IMR-90 (cell line): ENCODE measurements at regions not wholly inside any gene's neighbourhood (a gene's known extent, or its start where the extent isn't known, plus 50 kb on each side); places are given as distances from the start of the nearest gene placed in this dataset.

Experiments
- ATAC-seq: fragments of 200-7000 bp; cut with Tn5 transposase; 2 replicates; pipeline ENCODE4 v1.9.1; 2020; ENCODE audit warnings: low read depth, mild to moderate bottlenecking, moderate library complexity
- BruUV-seq: library from RNA; stranded (reverse); fragments of 400-500 nt; replicated peaks from 2 replicates; lab custom pipeline; 2021; lab: Mats Ljungman, UMichigan
- CTCF ChIA-PET: fragments of 300-600 bp; formaldehyde crosslinking; extraction: SDS; loops from one replicate; lab custom pipeline; 2021; ENCODE audit warnings: antibody characterized with exemption; lab: Yijun Ruan, JAX
- POLR2A ChIA-PET: fragments of 300-600 bp; sonication (Branson Sonifier 250); formaldehyde crosslinking; loops from one replicate; lab custom pipeline; 2022; ENCODE audit warnings: antibody characterized with exemption; ENCODE audit not compliant: unreplicated experiment; lab: Charles Lee
- DNase-seq: peaks from one replicate; pipeline ENCODE4 v3.0.0; 2013
- H2AFZ ChIP-seq: replicated peaks from 2 replicates; pipeline ENCODE3; 2013; ENCODE audit warnings: low read length, mild to moderate bottlenecking; ENCODE audit not compliant: poor library complexity
- H2AK5ac ChIP-seq: 2 replicates; pipeline ENCODE4 v1.6.1; 2013; ENCODE audit warnings: low read depth, low read length, inconsistent platforms
- H2AK9ac ChIP-seq: replicated peaks from 2 replicates; pipeline ENCODE3; 2013; ENCODE audit warnings: mild to moderate bottlenecking, low read depth, low read length, moderate library complexity; ENCODE audit not compliant: poor library complexity
- H2BK120ac ChIP-seq: 2 replicates; pipeline ENCODE4 v1.6.1; 2013; ENCODE audit warnings: low read depth, low read length, inconsistent platforms
- H2BK15ac ChIP-seq: 3 replicates; pipeline ENCODE4 v1.6.1; 2013; ENCODE audit warnings: low read depth, low read length, inconsistent platforms
- H2BK20ac ChIP-seq: 2 replicates; pipeline ENCODE4 v1.6.1; 2013; ENCODE audit warnings: low read depth, mild to moderate bottlenecking, inconsistent platforms, low read length, moderate library complexity
- H2BK5ac ChIP-seq: 2 replicates; pipeline ENCODE4 v1.6.1; 2013; ENCODE audit warnings: mild to moderate bottlenecking, low read depth, low read length, inconsistent platforms; ENCODE audit not compliant: poor library complexity, severe bottlenecking
- H3K14ac ChIP-seq: replicated peaks from 2 replicates; pipeline ENCODE4 v1.6.1; 2013; ENCODE audit warnings: low read depth, low read length, inconsistent platforms
- H3K18ac ChIP-seq: 2 replicates; pipeline ENCODE4 v1.6.1; 2013; ENCODE audit warnings: low read depth, low read length, control low read depth
- H3K23ac ChIP-seq: 2 replicates; pipeline ENCODE4 v1.6.1; 2013; ENCODE audit warnings: low read depth, low read length, inconsistent platforms
- H3K27ac ChIP-seq: 2 replicates; pipeline ENCODE4 v1.5.1; 2013; ENCODE audit warnings: mild to moderate bottlenecking, control low read depth, low read length; ENCODE audit not compliant: insufficient read depth
- H3K27me3 ChIP-seq: 2 replicates; pipeline ENCODE4 v1.6.1; 2013; ENCODE audit warnings: low read length; ENCODE audit not compliant: control insufficient read depth, insufficient read depth
- H3K36me3 ChIP-seq: 2 replicates; pipeline ENCODE4 v1.6.1; 2013; ENCODE audit warnings: low read length, mixed read lengths; ENCODE audit not compliant: control insufficient read depth, insufficient read depth
- H3K4ac ChIP-seq: 2 replicates; pipeline ENCODE4 v1.6.1; 2013; ENCODE audit warnings: low read depth, low read length, inconsistent platforms
- H3K4me1 ChIP-seq: 2 replicates; pipeline ENCODE4 v1.6.1; 2013; ENCODE audit warnings: low read length, mixed read lengths; ENCODE audit not compliant: control insufficient read depth, insufficient read depth
- H3K4me2 ChIP-seq: 2 replicates; pipeline ENCODE4 v1.6.1; 2013; ENCODE audit warnings: low read depth, mild to moderate bottlenecking, control low read depth, low read length, moderate library complexity
- H3K4me3 ChIP-seq: 2 replicates; pipeline ENCODE4 v1.5.1; 2013; ENCODE audit warnings: low read depth, mild to moderate bottlenecking, control low read depth, low read length, moderate library complexity; ENCODE audit not compliant: insufficient read depth
- H3K56ac ChIP-seq: 2 replicates; pipeline ENCODE4 v1.6.1; 2013; ENCODE audit warnings: low read length, inconsistent platforms; ENCODE audit not compliant: insufficient read depth; ENCODE audit errors: extremely low read depth
- H3K79me1 ChIP-seq, 2 experiments: 2 replicates each; pipeline ENCODE4 v1.6.1; 2013; ENCODE audit warnings: low read length in 2 of 2, inconsistent platforms in 1 of 2, low read depth in 1 of 2
- H3K9ac ChIP-seq: 2 replicates; pipeline ENCODE4 v1.6.1; 2013; ENCODE audit warnings: low read depth, low read length, control low read depth
- H3K9me1 ChIP-seq: 2 replicates; pipeline ENCODE4 v1.6.1; 2013; ENCODE audit warnings: low read length, inconsistent platforms; ENCODE audit not compliant: insufficient read depth
- H3K9me3 ChIP-seq: 2 replicates; pipeline ENCODE4 v1.6.1; 2013; ENCODE audit warnings: low read length; ENCODE audit not compliant: control insufficient read depth, insufficient read depth
- H4K20me1 ChIP-seq: 2 replicates; pipeline ENCODE4 v1.6.1; 2013; ENCODE audit warnings: low read length, inconsistent platforms; ENCODE audit not compliant: insufficient read depth
- H4K5ac ChIP-seq: 2 replicates; pipeline ENCODE4 v1.6.1; 2013; ENCODE audit warnings: mild to moderate bottlenecking, low read depth, low read length, control low read depth
- H4K8ac ChIP-seq, 2 experiments: 2 replicates each; pipeline ENCODE4 v1.6.1; 2013; ENCODE audit warnings: low read depth in 2 of 2, low read length in 2 of 2, control low read depth in 1 of 2, inconsistent platforms in 1 of 2
- H4K91ac ChIP-seq: 2 replicates; pipeline ENCODE4 v1.6.1; 2013; ENCODE audit warnings: low read depth, low read length, inconsistent platforms; ENCODE audit not compliant: insufficient read depth
- BHLHE40 ChIP-seq: fragments of 150-350 bp; IDR thresholded peaks from 2 replicates; pipeline ENCODE4 v1.6.1; 2016; ENCODE audit warnings: mild to moderate bottlenecking, low read depth, low read length
- CEBPB ChIP-seq: IDR thresholded peaks from 2 replicates; pipeline ENCODE4 v1.6.1; 2012; ENCODE audit warnings: low read depth, low read length, improper control_type of control experiment
- ELK1 ChIP-seq: fragments of 150-350 bp; IDR thresholded peaks from 2 replicates; pipeline ENCODE4 v1.6.1; 2016; ENCODE audit warnings: low read depth, mild to moderate bottlenecking, low read length, moderate library complexity, borderline replicate concordance
- MAFK ChIP-seq: IDR thresholded peaks from 2 replicates; pipeline ENCODE4 v1.6.1; 2012; ENCODE audit warnings: low read depth, low read length, improper control_type of control experiment
- NFE2L2 ChIP-seq: fragments of 150-350 bp; IDR thresholded peaks from 2 replicates; pipeline ENCODE4 v1.6.1; 2016; ENCODE audit warnings: low read depth, mild to moderate bottlenecking, low read length
- POLR2A ChIP-seq: IDR thresholded peaks from 2 replicates; pipeline ENCODE4 v1.6.1; 2012; ENCODE audit warnings: mild to moderate bottlenecking, low read depth, low read length
- RFX5 ChIP-seq: IDR thresholded peaks from 2 replicates; pipeline ENCODE4 v1.8.0; 2012; ENCODE audit warnings: low read depth, mild to moderate bottlenecking, low read length, moderate library complexity
- SMC3 ChIP-seq: fragments of 150-350 bp; IDR thresholded peaks from 2 replicates; pipeline ENCODE4 v1.6.1; 2016; ENCODE audit warnings: low read depth, mild to moderate bottlenecking, antibody characterized with exemption, low read length, moderate library complexity
- USF2 ChIP-seq: fragments of 150-350 bp; IDR thresholded peaks from 2 replicates; pipeline ENCODE4 v1.6.1; 2017; ENCODE audit warnings: mild to moderate bottlenecking, antibody characterized with exemption, low read length, low read depth
- whole genome bisulfite sequencing, 2 experiments: methylation state at CpG; one replicate each; pipeline versions ENCODE4 v1.1.5 to v1.1.7; 2013; ENCODE audit warnings: missing lambda C conversion rate in 2 of 2; ENCODE audit not compliant: insufficient read length in 1 of 2; ENCODE audit errors: extremely low coverage in 2 of 2; 5-methylcytosine and 5-hydroxymethylcytosine counted together
- dilution Hi-C: fragments of 300-500 bp; cut with HindIII; formaldehyde crosslinking; loops from one replicate; pipeline ENCODE4 v1.14.3; 2018; ENCODE audit warnings: low sequenced_read_pairs; ENCODE audit not compliant: unreplicated experiment
- in situ Hi-C: fragments of 300-500 bp; cut with MboI; formaldehyde crosslinking; loops from 3 replicates; pipeline ENCODE4 v1.14.3; 2019; ENCODE audit warnings: low sequenced_read_pairs, inconsistent platforms, mixed read lengths
- intact Hi-C: fragments of 100-400 bp; cut with micrococcal nuclease; formaldehyde crosslinking; loops from 2 replicates; pipeline ENCODE4 v1.10.0; 2022

- Histone ChIP-seq H2AK5ac (peak overlapping the region; percentile 67), H4K5ac (peak overlapping the region; percentile 73), H3K23ac (no peak overlapping the region), H3K4me1 (peaks cover 11% of the 10 kb centered on the region), H2AK9ac (no peak overlapping the region), H2BK15ac (peak overlapping the region; percentile 90; the same call in 2 of the 3 replicates), H3K27ac (peak overlapping the region; percentile 9; the same call in 1 of the 2 replicates), H4K8ac (0 out of 4 replicates have a peak overlapping the region, but pooled peaks of 1 of the 2 experiments have one; percentile 24), H2BK20ac (peak overlapping the region; percentile 65), H3K79me1 (no peaks in the 10 kb centered on the region), H3K18ac (peak overlapping the region; percentile 87), H3K9ac (no peak overlapping the region), H3K9me1 (peaks cover 9% of the 10 kb centered on the region), H4K20me1 (no peaks in the 10 kb centered on the region), H3K56ac (no peak overlapping the region), H3K27me3 (no peaks in the 10 kb centered on the region; the same call in 1 of the 2 replicates), H4K91ac (peak overlapping the region; percentile 37), H3K4me2 (no peak overlapping the region), H2BK120ac (peak overlapping the region; percentile 32; the same call in 1 of the 2 replicates), H2BK5ac (no peak overlapping the region), H3K36me3 (no peaks in the 10 kb centered on the region), H3K4me3 (no peak overlapping the region), H3K4ac (peak overlapping the region; percentile 63), H3K9me3 (no peaks in the 10 kb centered on the region), H2AFZ (no peak overlapping the region), H3K14ac (0 out of 2 replicates have a peak overlapping the region, but pooled peaks have one; percentile 42)
- in situ Hi-C loops: no loop called here
- ATAC-seq: no peak
- intact Hi-C loops: no loop called here
- TF ChIP-seq ELK1 (no peak), POLR2A (no peak), RFX5 (no peak), USF2 (no peak), NFE2L2 (no peak), MAFK (no peak), SMC3 (no peak), CEBPB (no peak), BHLHE40 (no peak)
- no TSS peak for BruUV-seq
- no peak for DNase-seq
- dilution Hi-C loops: no loop called here
- 83% methylated on average over 1 of the region's 3 CpGs; no CpG with 5 or more reads in 1 of the 2 experiments for WGBS, 2 experiments
- ChIA-PET POLR2A (interaction anchor here (0.6 kb wide), 1 partner anchor 99 kb away, joined by 6 read pairs; no protein-coding TSS in a partner anchor), CTCF (interaction anchor here (0.7 kb wide), 1 partner anchor 626 kb away, joined by 4 read pairs; no protein-coding TSS in a partner anchor)
These were observed 620.9 kb upstream of the USP24 start for GRCh38 chr1:55836086-55836485.
